Amygdala (tissue), 56 donors: ENCODE measurements at regions not wholly inside any gene's neighbourhood (a gene's known extent, or its start where the extent isn't known, plus 50 kb on each side); places are given as distances from the start of the nearest gene placed in this dataset.

ENCODE experiments used
- DNase-seq, 56 donors: peaks; one replicate each; lab custom pipeline; 2025; lab: John Stamatoyannopoulos, UW

- DNase-seq = no peak
Measured at GRCh38 chr11:112507281-112507680, 246.6 kb upstream of the PLET1 start.

- DNase-seq = no peak
Measured at GRCh38 chr11:112508750-112509149, 248.1 kb upstream of the PLET1 start.

GRCh38 chr11:112509300-112509699 lies 248.6 kb upstream of the PLET1 start:
- DNase-seq = no peak

- DNase-seq = peak in 3 of 56 donors; percentile 9 to 28 (median 23)
Measured at GRCh38 chr11:112511271-112511670, 250.6 kb upstream of the PLET1 start.

GRCh38 chr11:112511911-112512310 lies 251.3 kb upstream of the PLET1 start:
- no peak for DNase-seq

GRCh38 chr11:112513417-112513816 lies 252.8 kb upstream of the PLET1 start:
- DNase-seq = no peak

- peak in 26 of 56 donors; percentile 8 to 72 (median 28) for DNase-seq
Measured at GRCh38 chr11:112514011-112514740, 253.5 kb upstream of the PLET1 start.

- no peak for DNase-seq
Measured at GRCh38 chr11:112516261-112516660, 255.6 kb upstream of the PLET1 start.

- no peak for DNase-seq
Measured at GRCh38 chr11:112516755-112517154, 256.1 kb upstream of the PLET1 start.

GRCh38 chr11:112518371-112518770 lies 257.7 kb upstream of the PLET1 start:
- DNase-seq = no peak

GRCh38 chr11:112519751-112520150 lies 259.1 kb upstream of the PLET1 start:
- no peak for DNase-seq

GRCh38 chr11:112520354-112520753 lies 259.7 kb upstream of the PLET1 start:
- no peak for DNase-seq

GRCh38 chr11:112522536-112522935 lies 261.9 kb upstream of the PLET1 start:
- DNase-seq = no peak

GRCh38 chr11:112523031-112523430 lies 262.4 kb upstream of the PLET1 start:
- no peak for DNase-seq

- peak in 54 of 56 donors; percentile 8 to 92 (median 68) for DNase-seq
Measured at GRCh38 chr11:112523477-112523876, 262.8 kb upstream of the PLET1 start.

GRCh38 chr11:112523951-112524350 lies 263.3 kb upstream of the PLET1 start:
- peak in 10 of 56 donors; percentile 26 to 75 (median 46) for DNase-seq

- DNase-seq = peak in 7 of 56 donors; percentile 4 to 28 (median 11)
Measured at GRCh38 chr11:112524798-112525197, 264.1 kb upstream of the PLET1 start.

- peak in 4 of 56 donors; percentile 11 to 32 (median 20) for DNase-seq
Measured at GRCh38 chr11:112525270-112525669, 264.6 kb upstream of the PLET1 start.

GRCh38 chr11:112525844-112526590 lies 265.4 kb upstream of the PLET1 start:
- no peak for DNase-seq

- DNase-seq = no peak
Measured at GRCh38 chr11:112526699-112527416, 266.2 kb upstream of the PLET1 start.

- DNase-seq = no peak
Measured at GRCh38 chr11:112529071-112529470, 268.4 kb upstream of the PLET1 start.
